SK-N-SH treated with all-trans-retinoic acid at 6 μM for 48 hours (cell line): ENCODE measurements at regions not wholly inside any gene's neighbourhood (a gene's known extent, or its start where the extent isn't known, plus 50 kb on each side); places are given as distances from the start of the nearest gene placed in this dataset.

Source experiments
- ATAC-seq: fragments of 200-7000 bp; cut with Tn5 transposase; 3 replicates; pipeline ENCODE4 v1.9.1; 2020; ENCODE audit warnings: mild to moderate bottlenecking, moderate library complexity
- ARNTL ChIP-seq: fragments of 450-650 bp; formaldehyde crosslinking; IDR thresholded peaks from 2 replicates; pipeline ENCODE4 v1.5.0; 2020; ENCODE audit warnings: low read depth, mild to moderate bottlenecking, moderate library complexity, borderline replicate concordance
- BACH2 ChIP-seq: fragments of 250-450 bp; sonication (Bioruptor Pico); IDR thresholded peaks from 2 replicates; pipeline ENCODE4 v1.9.0; 2021; ENCODE audit warnings: mild to moderate bottlenecking, borderline replicate concordance
- CSDC2 ChIP-seq: fragments of 250-450 bp; sonication (Bioruptor Pico); IDR thresholded peaks from 2 replicates; pipeline ENCODE4 v1.5.0; 2020; ENCODE audit warnings: mild to moderate bottlenecking, moderate library complexity
- ESRRG ChIP-seq: fragments of 250-450 bp; sonication (Bioruptor Pico); IDR thresholded peaks from 2 replicates; pipeline ENCODE4 v1.6.1; 2021; ENCODE audit warnings: mild to moderate bottlenecking
- GLIS3 ChIP-seq: fragments of 250-450 bp; sonication (Bioruptor Pico); IDR thresholded peaks from 2 replicates; pipeline ENCODE4 v1.5.0; 2020; ENCODE audit warnings: mild to moderate bottlenecking, moderate library complexity
- ISL1 ChIP-seq: fragments of 250-450 bp; sonication (Bioruptor Pico); IDR thresholded peaks from 2 replicates; pipeline ENCODE4 v2.1.2; 2022; ENCODE audit warnings: mild to moderate bottlenecking, moderate library complexity
- OSR1 ChIP-seq: fragments of 250-450 bp; sonication (Bioruptor Pico); IDR thresholded peaks from 2 replicates; pipeline ENCODE4 v1.8.0; 2022; ENCODE audit warnings: moderate library complexity, mild to moderate bottlenecking, inconsistent platforms
- PPARA ChIP-seq: fragments of 250-450 bp; sonication (Bioruptor Pico); IDR thresholded peaks from 2 replicates; pipeline ENCODE4 v1.5.0; 2020; ENCODE audit warnings: mild to moderate bottlenecking, borderline replicate concordance
- RARB ChIP-seq: fragments of 250-450 bp; sonication (Bioruptor Pico); IDR thresholded peaks from 2 replicates; pipeline ENCODE4 v1.8.0; 2021; ENCODE audit warnings: mild to moderate bottlenecking, moderate library complexity
- SNAI2 ChIP-seq: fragments of 250-450 bp; sonication (Bioruptor Pico); IDR thresholded peaks from 2 replicates; pipeline ENCODE4 v1.5.0; 2020; ENCODE audit warnings: mild to moderate bottlenecking, moderate library complexity
- TCF4 ChIP-seq: fragments of 250-450 bp; sonication (Bioruptor Pico); IDR thresholded peaks from 2 replicates; pipeline ENCODE4 v1.8.0; 2021; ENCODE audit warnings: mild to moderate bottlenecking, moderate library complexity, borderline replicate concordance
- TOX ChIP-seq: fragments of 250-450 bp; sonication (Bioruptor Pico); IDR thresholded peaks from 2 replicates; pipeline ENCODE4 v1.8.0; 2021; ENCODE audit warnings: mild to moderate bottlenecking, moderate library complexity, borderline replicate concordance
- ZC3H10 ChIP-seq: fragments of 250-450 bp; sonication (Bioruptor Pico); IDR thresholded peaks from 2 replicates; pipeline ENCODE4 v1.5.1; 2021; ENCODE audit warnings: mild to moderate bottlenecking, moderate library complexity
- ZFP3 ChIP-seq: fragments of 250-450 bp; sonication (Bioruptor Pico); IDR thresholded peaks from 2 replicates; pipeline ENCODE4 v1.5.0; 2020; ENCODE audit warnings: mild to moderate bottlenecking, moderate library complexity
- ZFP30 ChIP-seq: fragments of 450-650 bp; formaldehyde crosslinking; IDR thresholded peaks from 2 replicates; pipeline ENCODE4 v1.5.0; 2022; ENCODE audit warnings: mild to moderate bottlenecking, moderate library complexity
- ZNF565 ChIP-seq: fragments of 450-650 bp; formaldehyde crosslinking; conservative IDR thresholded peaks from 2 replicates; pipeline ENCODE4 v1.5.0; 2020; ENCODE audit warnings: low read depth, mild to moderate bottlenecking, moderate library complexity
- ZNF70 ChIP-seq: fragments of 450-650 bp; formaldehyde crosslinking; IDR thresholded peaks from 2 replicates; pipeline ENCODE4 v1.5.0; 2020; ENCODE audit warnings: mild to moderate bottlenecking, moderate library complexity
- TF ChIP-seq, protein P1 (sequence below): fragments of 250-450 bp; sonication (Bioruptor Pico); IDR thresholded peaks from 2 replicates; pipeline ENCODE4 v1.5.0; 2020; ENCODE audit warnings: mild to moderate bottlenecking, moderate library complexity
- TF ChIP-seq, protein P2 (sequence below): fragments of 250-450 bp; sonication (Bioruptor Pico); IDR thresholded peaks from 2 replicates; pipeline ENCODE4 v1.5.1; 2020; ENCODE audit warnings: low read depth, mild to moderate bottlenecking, moderate library complexity
- TF ChIP-seq, protein P3 (sequence below): fragments of 250-450 bp; sonication (Bioruptor Pico); IDR thresholded peaks from 2 replicates; pipeline ENCODE4 v1.5.1; 2021; ENCODE audit warnings: mild to moderate bottlenecking, moderate library complexity

DNA sequence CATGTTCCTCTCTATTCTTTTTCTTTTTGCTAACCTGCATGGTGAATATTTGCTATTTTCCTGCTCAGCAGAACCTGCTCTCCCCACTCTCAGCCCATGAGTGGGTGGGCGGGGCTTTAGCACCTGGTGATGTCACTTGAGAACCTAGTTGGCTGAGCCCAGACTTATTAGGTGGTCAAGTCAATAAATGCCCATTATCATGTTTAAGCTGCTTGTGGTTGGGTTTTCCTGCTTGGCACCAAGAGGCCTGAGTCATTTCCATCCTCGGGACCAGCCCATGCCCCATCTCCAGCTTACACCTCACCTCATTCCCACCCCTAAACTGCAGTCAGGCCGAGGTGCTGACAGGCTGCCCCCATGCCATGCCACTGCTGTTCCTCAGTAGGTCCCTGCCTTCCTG, 226.6 kb downstream of the ANKRD30B start (continued):
- TF ChIP-seq, protein P1, sequence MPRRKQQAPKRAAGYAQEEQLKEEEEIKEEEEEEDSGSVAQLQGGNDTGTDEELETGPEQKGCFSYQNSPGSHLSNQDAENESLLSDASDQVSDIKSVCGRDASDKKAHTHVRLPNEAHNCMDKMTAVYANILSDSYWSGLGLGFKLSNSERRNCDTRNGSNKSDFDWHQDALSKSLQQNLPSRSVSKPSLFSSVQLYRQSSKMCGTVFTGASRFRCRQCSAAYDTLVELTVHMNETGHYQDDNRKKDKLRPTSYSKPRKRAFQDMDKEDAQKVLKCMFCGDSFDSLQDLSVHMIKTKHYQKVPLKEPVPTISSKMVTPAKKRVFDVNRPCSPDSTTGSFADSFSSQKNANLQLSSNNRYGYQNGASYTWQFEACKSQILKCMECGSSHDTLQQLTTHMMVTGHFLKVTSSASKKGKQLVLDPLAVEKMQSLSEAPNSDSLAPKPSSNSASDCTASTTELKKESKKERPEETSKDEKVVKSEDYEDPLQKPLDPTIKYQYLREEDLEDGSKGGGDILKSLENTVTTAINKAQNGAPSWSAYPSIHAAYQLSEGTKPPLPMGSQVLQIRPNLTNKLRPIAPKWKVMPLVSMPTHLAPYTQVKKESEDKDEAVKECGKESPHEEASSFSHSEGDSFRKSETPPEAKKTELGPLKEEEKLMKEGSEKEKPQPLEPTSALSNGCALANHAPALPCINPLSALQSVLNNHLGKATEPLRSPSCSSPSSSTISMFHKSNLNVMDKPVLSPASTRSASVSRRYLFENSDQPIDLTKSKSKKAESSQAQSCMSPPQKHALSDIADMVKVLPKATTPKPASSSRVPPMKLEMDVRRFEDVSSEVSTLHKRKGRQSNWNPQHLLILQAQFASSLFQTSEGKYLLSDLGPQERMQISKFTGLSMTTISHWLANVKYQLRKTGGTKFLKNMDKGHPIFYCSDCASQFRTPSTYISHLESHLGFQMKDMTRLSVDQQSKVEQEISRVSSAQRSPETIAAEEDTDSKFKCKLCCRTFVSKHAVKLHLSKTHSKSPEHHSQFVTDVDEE (CRISPR knock-in tag): no peak
- TF ChIP-seq, all 23 proteins: peak for 0

DNA sequence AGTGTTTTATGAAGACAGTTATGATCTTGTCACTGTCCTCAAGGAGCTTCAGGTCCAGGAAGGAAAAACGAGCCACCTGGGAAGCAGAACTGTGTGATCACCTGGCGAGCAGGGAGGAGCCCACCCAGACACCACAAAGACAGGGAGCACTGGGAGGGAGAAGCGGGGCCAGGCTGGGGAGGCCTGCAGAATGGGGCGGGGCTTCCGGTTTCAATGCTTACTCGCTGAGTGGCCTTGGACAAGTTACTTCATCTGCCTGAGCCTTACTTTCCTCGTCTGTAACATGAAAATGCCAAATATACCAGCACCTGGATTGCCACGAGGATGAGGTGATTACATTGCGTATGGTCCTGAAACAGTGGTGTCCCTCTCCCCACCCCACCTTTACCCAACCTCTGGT, 227.5 kb downstream of the ANKRD30B start:
- no peak for ATAC-seq
- no peak for TF ChIP-seq ZNF70 (CRISPR knock-in tag)
- TF ChIP-seq ESRRG (CRISPR knock-in tag): no peak
- TF ChIP-seq, protein P2, sequence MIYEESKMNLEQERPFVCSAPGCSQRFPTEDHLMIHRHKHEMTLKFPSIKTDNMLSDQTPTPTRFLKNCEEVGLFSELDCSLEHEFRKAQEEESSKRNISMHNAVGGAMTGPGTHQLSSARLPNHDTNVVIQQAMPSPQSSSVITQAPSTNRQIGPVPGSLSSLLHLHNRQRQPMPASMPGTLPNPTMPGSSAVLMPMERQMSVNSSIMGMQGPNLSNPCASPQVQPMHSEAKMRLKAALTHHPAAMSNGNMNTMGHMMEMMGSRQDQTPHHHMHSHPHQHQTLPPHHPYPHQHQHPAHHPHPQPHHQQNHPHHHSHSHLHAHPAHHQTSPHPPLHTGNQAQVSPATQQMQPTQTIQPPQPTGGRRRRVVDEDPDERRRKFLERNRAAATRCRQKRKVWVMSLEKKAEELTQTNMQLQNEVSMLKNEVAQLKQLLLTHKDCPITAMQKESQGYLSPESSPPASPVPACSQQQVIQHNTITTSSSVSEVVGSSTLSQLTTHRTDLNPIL (CRISPR knock-in tag): no peak
- TF ChIP-seq ZC3H10: no peak
- TF ChIP-seq RARB (CRISPR knock-in tag): no peak
- no peak for TF ChIP-seq ZNF565
- no peak for TF ChIP-seq ZFP30 (CRISPR knock-in tag)
- no peak for TF ChIP-seq OSR1 (CRISPR knock-in tag)
- TF ChIP-seq CSDC2 (CRISPR knock-in tag): no peak
- TF ChIP-seq ARNTL: no peak
- no peak for TF ChIP-seq PPARA
- TF ChIP-seq, protein P1 (CRISPR knock-in tag): no peak
- no peak for TF ChIP-seq TOX (CRISPR knock-in tag)
- TF ChIP-seq, protein P3, sequence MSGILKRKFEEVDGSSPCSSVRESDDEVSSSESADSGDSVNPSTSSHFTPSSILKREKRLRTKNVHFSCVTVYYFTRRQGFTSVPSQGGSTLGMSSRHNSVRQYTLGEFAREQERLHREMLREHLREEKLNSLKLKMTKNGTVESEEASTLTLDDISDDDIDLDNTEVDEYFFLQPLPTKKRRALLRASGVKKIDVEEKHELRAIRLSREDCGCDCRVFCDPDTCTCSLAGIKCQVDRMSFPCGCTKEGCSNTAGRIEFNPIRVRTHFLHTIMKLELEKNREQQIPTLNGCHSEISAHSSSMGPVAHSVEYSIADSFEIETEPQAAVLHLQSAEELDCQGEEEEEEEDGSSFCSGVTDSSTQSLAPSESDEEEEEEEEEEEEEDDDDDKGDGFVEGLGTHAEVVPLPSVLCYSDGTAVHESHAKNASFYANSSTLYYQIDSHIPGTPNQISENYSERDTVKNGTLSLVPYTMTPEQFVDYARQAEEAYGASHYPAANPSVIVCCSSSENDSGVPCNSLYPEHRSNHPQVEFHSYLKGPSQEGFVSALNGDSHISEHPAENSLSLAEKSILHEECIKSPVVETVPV: no peak
- TF ChIP-seq TCF4: no peak

DNA sequence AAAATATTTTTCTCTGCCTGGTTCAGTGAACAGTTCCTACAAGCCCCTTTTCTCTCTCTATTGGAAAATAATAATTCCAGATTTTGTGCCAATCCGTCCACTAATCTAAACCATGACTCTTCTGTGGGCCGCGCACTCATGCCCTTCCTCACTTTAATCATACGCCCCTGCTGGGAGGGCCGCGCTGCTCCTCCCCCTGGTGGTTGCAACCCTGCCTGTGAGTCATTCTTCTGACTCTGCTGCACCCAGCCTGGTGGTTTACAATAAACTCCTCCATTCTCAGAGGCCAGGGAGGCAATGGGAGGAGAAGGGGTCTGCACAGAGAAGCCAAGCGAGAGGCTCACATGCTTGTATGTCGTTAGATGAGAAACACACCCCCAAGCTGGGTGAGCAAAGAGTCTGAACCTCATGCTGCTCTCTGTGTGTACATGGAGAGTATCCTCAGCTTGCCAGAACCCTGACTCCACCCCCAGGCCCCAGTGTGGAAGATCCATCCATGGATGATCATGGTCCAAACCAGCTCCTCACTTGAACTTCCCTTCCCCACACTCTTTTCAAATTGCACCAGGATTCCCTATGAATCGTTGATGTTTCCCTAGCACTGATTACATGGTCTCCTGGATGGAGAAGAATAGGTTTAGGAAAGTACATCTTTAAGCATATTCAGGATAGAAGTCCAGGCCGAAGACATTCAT, 228.9 kb downstream of the ANKRD30B start:
- peak; percentile 79 for ATAC-seq
- TF ChIP-seq ZFP30 (CRISPR knock-in tag): no peak
- TF ChIP-seq ZNF70 (CRISPR knock-in tag): no peak
- TF ChIP-seq BACH2 (CRISPR knock-in tag): no peak
- TF ChIP-seq RARB (CRISPR knock-in tag): no peak
- no peak for TF ChIP-seq TOX (CRISPR knock-in tag)
- no peak for TF ChIP-seq ISL1
- TF ChIP-seq, protein P1 (CRISPR knock-in tag): no peak
- TF ChIP-seq ESRRG (CRISPR knock-in tag): no peak
- TF ChIP-seq, protein P2 (CRISPR knock-in tag): no peak
- no peak for TF ChIP-seq ZFP3 (CRISPR knock-in tag)
- no peak for TF ChIP-seq GLIS3 (CRISPR knock-in tag)
- TF ChIP-seq ZNF565: no peak
- TF ChIP-seq PPARA: no peak
- TF ChIP-seq SNAI2 (CRISPR knock-in tag): no peak
